HepG2 (cell line): ENCODE measurements at regions not wholly inside any gene's neighbourhood (a gene's known extent, or its start where the extent isn't known, plus 50 kb on each side); places are given as distances from the start of the nearest gene placed in this dataset.

ENCODE experiments used
- ATAC-seq: fragments of 200-7000 bp; cut with Tn5 transposase; 3 replicates; pipeline ENCODE4 v1.9.1; 2020; ENCODE audit warnings: mild to moderate bottlenecking, moderate library complexity
- BruUV-seq: library from RNA; stranded (reverse); fragments of 400-500 nt; replicated peaks from 2 replicates; lab custom pipeline; 2021; lab: Mats Ljungman, UMichigan
- CTCF ChIA-PET: fragments of 300-600 bp; formaldehyde crosslinking; extraction: SDS; loops from one replicate; lab custom pipeline; 2021; ENCODE audit warnings: low total read pairs, inconsistent platforms, low intra/inter-chr PET ratio; lab: Yijun Ruan, JAX
- POLR2A ChIA-PET: fragments of 350-600 bp; sonication (Branson Sonifier 250); formaldehyde crosslinking; loops from one replicate; lab custom pipeline; 2020; ENCODE audit warnings: antibody characterized with exemption, inconsistent platforms; lab: Yijun Ruan, JAX
- DNase-seq: peaks from one replicate; pipeline ENCODE4 v3.0.0-alpha.2; 2015; ENCODE audit warnings: low spot score
- FAIRE-seq: peaks from 3 replicates; lab custom pipeline; 2011; peaks lifted over from hg19 to GRCh38; lab: Jason Lieb, UNC
- H2AFZ ChIP-seq: one replicate; pipeline ENCODE4 v1.6.1; 2011; ENCODE audit warnings: low read length, inconsistent platforms
- H3K27ac ChIP-seq: fragments of 300-600 bp; 3 replicates; pipeline ENCODE4 v1.8.0; 2011; ENCODE audit warnings: mixed run types, mild to moderate bottlenecking, mixed read lengths, low read length, inconsistent platforms; ENCODE audit not compliant: insufficient read depth; ENCODE audit errors: extremely low read length
- H3K27me3 ChIP-seq, 2 experiments: fragments of 200-600 bp in 1 of 2; 2 replicates in 1 of 2; 3 replicates in 1 of 2; pipeline versions ENCODE4 v1.6.0 to v1.8.0; 2011; ENCODE audit warnings: low read length in 2 of 2, mild to moderate bottlenecking in 2 of 2, moderate library complexity in 2 of 2, inconsistent platforms in 1 of 2; ENCODE audit not compliant: insufficient read depth in 2 of 2, control insufficient read depth in 1 of 2
- H3K36me3 ChIP-seq, 2 experiments: fragments of 200-600 bp in 1 of 2; replicated peaks in 1 of 2; 2 replicates in 1 of 2; 3 replicates in 1 of 2; pipeline versions ENCODE4 v1.5.1 to v1.8.0; 2011; ENCODE audit warnings: low read length in 2 of 2, inconsistent platforms in 1 of 2; ENCODE audit not compliant: insufficient read depth in 2 of 2, control insufficient read depth in 1 of 2
- H3K4me1 ChIP-seq: 2 replicates; pipeline ENCODE4 v1.5.1; 2012; ENCODE audit warnings: low read length, inconsistent platforms; ENCODE audit not compliant: insufficient read depth
- H3K4me2 ChIP-seq: 2 replicates; pipeline ENCODE4 v1.6.0; 2011; ENCODE audit warnings: low read depth, low read length, inconsistent platforms
- H3K4me3 ChIP-seq, 3 experiments: fragments of 200-600 bp in 1 of 3; sonication (generic), shearing (Covaris generic) in 1 of 3; replicated peaks in 1 of 3; 2 replicates each; pipeline ENCODE4 v1.5.1; 2011 to 2016; ENCODE audit warnings: low read length in 3 of 3, inconsistent platforms in 2 of 3, low read depth in 2 of 3, mild to moderate bottlenecking in 2 of 3, control low read depth in 1 of 3, mixed read lengths in 1 of 3; ENCODE audit not compliant: insufficient read depth in 1 of 3
- H3K79me2 ChIP-seq: one replicate; pipeline ENCODE4 v1.6.1; 2011; ENCODE audit warnings: low read length, inconsistent platforms; ENCODE audit not compliant: insufficient read depth
- H3K9ac ChIP-seq: 2 replicates; pipeline ENCODE4 v1.6.0; 2011; ENCODE audit warnings: mild to moderate bottlenecking, low read depth, low read length, inconsistent platforms; ENCODE audit not compliant: insufficient read depth
- H3K9me3 ChIP-seq: 2 replicates; pipeline ENCODE4 v1.5.1; 2012; ENCODE audit warnings: mild to moderate bottlenecking, low read length
- H4K20me1 ChIP-seq: 2 replicates; pipeline ENCODE4 v1.6.0; 2011; ENCODE audit warnings: inconsistent platforms, mild to moderate bottlenecking, low read length, moderate library complexity; ENCODE audit not compliant: insufficient read depth
- ATF2 ChIP-seq: sonication (generic); formaldehyde crosslinking; IDR thresholded peaks from 2 replicates; pipeline ENCODE4 v1.4.0; 2020; ENCODE audit warnings: missing genetic modification reagents
- HNRNPLL ChIP-seq: fragments of 200-400 bp; formaldehyde crosslinking; IDR thresholded peaks from 2 replicates; pipeline ENCODE4 v1.6.1; 2017; ENCODE audit warnings: mild to moderate bottlenecking, low read depth, low read length; ENCODE audit not compliant: poor library complexity, severe bottlenecking
- RNF219 ChIP-seq: sonication (generic); formaldehyde crosslinking; IDR thresholded peaks from 2 replicates; pipeline ENCODE4 v1.5.0; 2020; ENCODE audit warnings: mild to moderate bottlenecking, missing genetic modification reagents
- UBTF ChIP-seq: sonication (generic); formaldehyde crosslinking; IDR thresholded peaks from 2 replicates; pipeline ENCODE4 v1.4.0; 2020; ENCODE audit warnings: mild to moderate bottlenecking, missing genetic modification reagents
- YEATS2 ChIP-seq: sonication (generic); formaldehyde crosslinking; IDR thresholded peaks from 2 replicates; pipeline ENCODE4 v1.4.0; 2020; ENCODE audit warnings: missing genetic modification reagents, borderline replicate concordance
- ZIK1 ChIP-seq: sonication (generic); formaldehyde crosslinking; IDR thresholded peaks from 2 replicates; pipeline ENCODE4 v1.5.0; 2020; ENCODE audit warnings: mild to moderate bottlenecking, low read depth, missing genetic modification reagents, borderline replicate concordance
- ZNF143 ChIP-seq: sonication (generic); formaldehyde crosslinking; IDR thresholded peaks from 2 replicates; pipeline ENCODE4 v1.4.0; 2020; ENCODE audit warnings: missing genetic modification reagents
- ZNF30 ChIP-seq: sonication (generic); formaldehyde crosslinking; IDR thresholded peaks from 2 replicates; pipeline ENCODE4 v1.5.0; 2020; ENCODE audit warnings: mild to moderate bottlenecking, missing genetic modification reagents
- ZNF609 ChIP-seq: sonication (generic); formaldehyde crosslinking; IDR thresholded peaks from 2 replicates; pipeline ENCODE4 v1.4.0; 2020; ENCODE audit warnings: mild to moderate bottlenecking, missing genetic modification reagents, borderline replicate concordance
- ZNF850 ChIP-seq: sonication (generic); formaldehyde crosslinking; conservative IDR thresholded peaks from 2 replicates; pipeline ENCODE4 v1.9.0; 2021; ENCODE audit warnings: mild to moderate bottlenecking, missing genetic modification reagents
- in situ Hi-C: cut with HindIII; loops from 2 replicates; pipeline ENCODE4 v1.10.0; 2017; ENCODE audit warnings: low pct_unique_long_range_greater_than_20kb; ENCODE audit not compliant: extremely low pct_ligation_motif_present
- intact Hi-C: fragments of 100-400 bp; cut with micrococcal nuclease; formaldehyde crosslinking; loops from one replicate; pipeline ENCODE4 v1.10.0; 2022; ENCODE audit not compliant: unreplicated experiment

- TF ChIP-seq ZNF609 (CRISPR knock-in tag) (no peak), ZNF143 (CRISPR knock-in tag) (no peak), ATF2 (CRISPR knock-in tag) (no peak)
These were observed 69.3 kb downstream of the KLF12 start (continued) for GRCh38 chr13:74064805-74065312.

- no peak overlapping the region for H3K4me2 ChIP-seq
- in situ Hi-C loops (no loop called here), intact Hi-C loops (no loop called here)
- ATAC-seq: no peak
- H3K9me3 ChIP-seq: no peaks in the 10 kb centered on the region
- H3K4me3 ChIP-seq: no peak overlapping the region
- H2AFZ ChIP-seq: no peak overlapping the region
- ChIA-PET POLR2A (no interaction called here), CTCF (no interaction called here)
- no peak overlapping the region for H3K27ac ChIP-seq
- H4K20me1 ChIP-seq: no peaks in the 10 kb centered on the region
- H3K4me1 ChIP-seq: 0 out of 2 replicates have a peak, but pooled peaks cover 4% of the 10 kb centered on the region
- H3K79me2 ChIP-seq: no peaks in the 10 kb centered on the region
- no TSS peak for BruUV-seq
- no peak for FAIRE-seq
- DNase-seq: no peak
- no peak overlapping the region for H3K9ac ChIP-seq
- no peaks in the 10 kb centered on the region for H3K27me3 ChIP-seq
- H3K36me3 ChIP-seq: no peaks in the 10 kb centered on the region
- TF ChIP-seq UBTF (CRISPR knock-in tag) (no peak), YEATS2 (CRISPR knock-in tag) (no peak), HNRNPLL (no peak), ZIK1 (CRISPR knock-in tag) (no peak), RNF219 (no peak), ZNF30 (CRISPR knock-in tag) (no peak), ZNF850 (CRISPR knock-in tag) (no peak)
These were observed 70.6 kb downstream of the KLF12 start for GRCh38 chr13:74063533-74064100.
